SK-N-SH (cell line): ENCODE measurements at regions not wholly inside any gene's neighbourhood (a gene's known extent, or its start where the extent isn't known, plus 50 kb on each side); places are given as distances from the start of the nearest gene placed in this dataset.

Experiments used
- CTCF ChIP-seq: fragments of 200-600 bp; sonication (generic); IDR thresholded peaks from 2 replicates; pipeline ENCODE4 v1.6.1; 2017; ENCODE audit warnings: antibody characterized with exemption, mild to moderate bottlenecking, moderate library complexity
- EZH2phosphoT487 ChIP-seq: fragments of 200-600 bp; sonication (generic); IDR thresholded peaks from 2 replicates; pipeline ENCODE4 v1.6.1; 2017; ENCODE audit warnings: low read depth, mixed run types, mild to moderate bottlenecking, antibody characterized with exemption, moderate library complexity, borderline replicate concordance
- FOXJ3 ChIP-seq: sonication (generic); formaldehyde crosslinking; IDR thresholded peaks from 2 replicates; pipeline ENCODE4 v1.5.1; 2020; ENCODE audit warnings: mild to moderate bottlenecking, missing genetic modification reagents
- NRF1 ChIP-seq: IDR thresholded peaks from 2 replicates; pipeline ENCODE4 v1.6.1; 2012; ENCODE audit warnings: low read depth, mild to moderate bottlenecking, low read length

- TF ChIP-seq CTCF (no peak), NRF1 (no peak), EZH2phosphoT487 (no peak), FOXJ3 (CRISPR knock-in tag) (no peak)
These were observed 216.1 kb downstream of the WNT5A start for GRCh38 chr3:55270976-55271375.
